Keratinocyte (primary cell): ENCODE measurements at regions not wholly inside any gene's neighbourhood (a gene's known extent, or its start where the extent isn't known, plus 50 kb on each side); places are given as distances from the start of the nearest gene placed in this dataset.

ENCODE experiments used
- DNase-seq: peaks from one replicate; pipeline ENCODE4 v3.0.0-alpha.2; 2011; ENCODE audit warnings: low read depth, missing footprints, low spot score
- FAIRE-seq: peaks from 2 replicates; lab custom pipeline; 2011; peaks lifted over from hg19 to GRCh38; lab: Jason Lieb, UNC
- H2AFZ ChIP-seq: 2 replicates; pipeline ENCODE4 v1.6.0; 2012; ENCODE audit warnings: low read length, control low read depth, inconsistent platforms; ENCODE audit not compliant: control insufficient read depth
- H3K27ac ChIP-seq: 2 replicates; pipeline ENCODE4 v1.5.1; 2011; ENCODE audit warnings: low read length; ENCODE audit not compliant: control insufficient read depth, insufficient read depth
- H3K27me3 ChIP-seq: 3 replicates; pipeline ENCODE4 v1.6.0; 2011; ENCODE audit warnings: low read length; ENCODE audit not compliant: control insufficient read depth, insufficient read depth; ENCODE audit errors: extremely low read depth
- H3K36me3 ChIP-seq, 2 experiments: 2 replicates in 1 of 2; 3 replicates in 1 of 2; pipeline ENCODE4 v1.5.1; 2011; ENCODE audit warnings: low read length in 2 of 2, mild to moderate bottlenecking in 1 of 2; ENCODE audit not compliant: control insufficient read depth in 2 of 2, insufficient read depth in 2 of 2; ENCODE audit errors: extremely low read depth in 1 of 2
- H3K4me1 ChIP-seq: 3 replicates; pipeline ENCODE4 v1.5.1; 2011; ENCODE audit warnings: low read length; ENCODE audit not compliant: control insufficient read depth, insufficient read depth; ENCODE audit errors: extremely low read depth
- H3K4me2 ChIP-seq: 3 replicates; pipeline ENCODE4 v1.6.0; 2011; ENCODE audit warnings: low read depth, low read length; ENCODE audit not compliant: control insufficient read depth, insufficient read depth; ENCODE audit errors: extremely low read depth
- H3K4me3 ChIP-seq, 3 experiments: fragments of 200-600 bp in 1 of 3; sonication (generic) in 1 of 3; 2 replicates in 2 of 3; 3 replicates in 1 of 3; pipeline ENCODE4 v1.5.1; 2011 to 2016; ENCODE audit warnings: low read length in 3 of 3, mild to moderate bottlenecking in 3 of 3, control low read depth in 2 of 3, inconsistent platforms in 1 of 3, low read depth in 1 of 3, mixed read lengths in 1 of 3, mixed run types in 1 of 3, moderate library complexity in 1 of 3; ENCODE audit not compliant: control insufficient read depth in 2 of 3, insufficient read depth in 2 of 3; ENCODE audit errors: extremely low read depth in 1 of 3
- H3K79me2 ChIP-seq: 2 replicates; pipeline ENCODE4 v1.6.0; 2012; ENCODE audit warnings: low read length; ENCODE audit not compliant: control insufficient read depth, insufficient read depth
- H3K9ac ChIP-seq: 3 replicates; pipeline ENCODE4 v1.6.0; 2011; ENCODE audit warnings: low read length; ENCODE audit not compliant: control insufficient read depth, insufficient read depth; ENCODE audit errors: extremely low read depth
- H3K9me1 ChIP-seq: 3 replicates; pipeline ENCODE4 v1.6.0; 2011; ENCODE audit warnings: low read length; ENCODE audit not compliant: control insufficient read depth, insufficient read depth; ENCODE audit errors: extremely low read depth
- H3K9me3 ChIP-seq: 2 replicates; pipeline ENCODE4 v1.5.1; 2012; ENCODE audit warnings: low read depth, low read length; ENCODE audit not compliant: control insufficient read depth
- H4K20me1 ChIP-seq: 3 replicates; pipeline ENCODE4 v1.6.0; 2011; ENCODE audit warnings: low read length; ENCODE audit not compliant: control insufficient read depth, insufficient read depth; ENCODE audit errors: extremely low read depth
- CTCF ChIP-seq, 3 experiments: IDR thresholded peaks in 1 of 3; conservative IDR thresholded peaks in 1 of 3; optimal IDR thresholded peaks in 1 of 3; 2 replicates in 2 of 3; 3 replicates in 1 of 3; pipeline versions ENCODE3 to v1.5.1; 2011; ENCODE audit warnings: low read length in 3 of 3, mild to moderate bottlenecking in 3 of 3, moderate library complexity in 2 of 3, control low read depth in 1 of 3, inconsistent platforms in 1 of 3; ENCODE audit not compliant: insufficient read depth in 2 of 3; ENCODE audit errors: extremely low read depth in 1 of 3
- EZH2 ChIP-seq: IDR thresholded peaks from one replicate; pipeline ENCODE4 v1.6.1; 2012; ENCODE audit warnings: inconsistent platforms, mild to moderate bottlenecking, low read length, moderate library complexity
- dilution Hi-C: fragments of 300-500 bp; cut with MboI; formaldehyde crosslinking; loops from one replicate; pipeline ENCODE4 v1.7.0; 2020; ENCODE audit warnings: low sequenced_read_pairs; ENCODE audit not compliant: extremely low pct_ligation_motif_present

- TF ChIP-seq EZH2 = no peak
- TF ChIP-seq CTCF (optimal IDR thresholded peaks at IDR 0.05 in 1 of 3, IDR thresholded peaks at IDR 0.05 in 1 of 3, conservative IDR thresholded peaks at IDR 0.05 in 1 of 3; ENCODE audit: extremely low read depth in 1 of 3, insufficient read depth in 2 of 3, low read length in 3 of 3) = no peak
- dilution Hi-C loops = no loop called here
- Histone ChIP-seq H3K9me3 (no peaks in the 10 kb centered on the region), H3K4me2 (no peak overlapping the region), H3K9me1 (no peaks in the 10 kb centered on the region), H3K4me3 (no peak overlapping the region), H3K27me3 (no peaks in the 10 kb centered on the region), H2AFZ (no peak overlapping the region), H3K9ac (no peak overlapping the region), H3K36me3 (no peaks in the 10 kb centered on the region), H3K27ac (no peak overlapping the region), H3K4me1 (no peaks in the 10 kb centered on the region), H3K79me2 (no peaks in the 10 kb centered on the region), H4K20me1 (no peaks in the 10 kb centered on the region)
- FAIRE-seq = no peak
- DNase-seq = no peak
Measured at GRCh38 chr1:199472978-199473377, 554.5 kb upstream of the NR5A2 start.

GRCh38 chr1:199474738-199475137 lies 552.8 kb upstream of the NR5A2 start:
- no peak for TF ChIP-seq EZH2
- no peak for TF ChIP-seq CTCF (optimal IDR thresholded peaks at IDR 0.05 in 1 of 3, IDR thresholded peaks at IDR 0.05 in 1 of 3, conservative IDR thresholded peaks at IDR 0.05 in 1 of 3; ENCODE audit: extremely low read depth in 1 of 3, insufficient read depth in 2 of 3, low read length in 3 of 3)
- no peak for FAIRE-seq
- no peaks in the 10 kb centered on the region for H3K36me3 ChIP-seq
- H3K79me2 ChIP-seq = no peaks in the 10 kb centered on the region
- H3K9me1 ChIP-seq = no peaks in the 10 kb centered on the region
- no peaks in the 10 kb centered on the region for H4K20me1 ChIP-seq
- H3K9me3 ChIP-seq = no peaks in the 10 kb centered on the region
- no peak overlapping the region for H3K4me3 ChIP-seq
- H3K4me1 ChIP-seq = no peaks in the 10 kb centered on the region
- no peak overlapping the region for H3K27ac ChIP-seq
- dilution Hi-C loops = no loop called here
- H2AFZ ChIP-seq = no peak overlapping the region
- DNase-seq = no peak
- H3K4me2 ChIP-seq = no peak overlapping the region
- H3K27me3 ChIP-seq = no peaks in the 10 kb centered on the region
- H3K9ac ChIP-seq = no peak overlapping the region
